ENCODE measurements at regions not wholly inside any gene's neighbourhood (a gene's known extent, or its start where the extent isn't known, plus 50 kb on each side); places are given as distances from the start of the nearest gene placed in this dataset.

DNA sequence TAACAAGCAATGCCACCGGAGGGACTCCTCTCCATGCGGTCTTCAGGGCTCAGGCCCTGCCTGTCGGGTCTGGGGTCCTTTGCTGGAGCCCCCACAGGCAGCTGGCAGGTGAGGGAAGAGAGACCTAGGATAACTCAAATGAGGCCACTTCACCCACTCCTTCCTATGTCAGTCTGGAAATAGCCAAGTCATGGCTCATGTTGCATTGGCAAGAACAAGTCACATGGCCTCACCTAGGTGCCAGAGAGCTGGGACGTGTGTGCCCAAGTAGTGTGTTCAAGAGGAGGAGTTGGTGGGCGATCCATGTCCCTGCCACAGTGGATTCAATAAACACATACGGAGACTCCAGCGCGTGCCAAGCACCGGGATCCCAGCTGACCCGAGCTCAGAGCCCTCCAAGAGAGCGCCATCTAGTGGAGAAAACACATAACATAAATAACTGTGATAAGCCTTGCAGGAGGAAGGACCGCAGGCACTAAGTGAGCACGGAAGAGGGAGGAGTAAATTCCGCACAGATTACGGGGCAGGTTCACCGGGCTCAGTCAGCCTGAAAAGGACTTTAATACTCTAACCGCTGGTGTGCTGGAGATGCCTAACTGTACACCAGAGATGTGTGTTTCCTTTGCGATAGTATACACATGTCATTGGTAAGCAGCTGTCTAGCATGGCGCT is 580.8 kb downstream of the CCDC171 start:
- peak in 1 of 2 donors; percentile 21 for DNase-seq

- no peak for DNase-seq
These were observed 581.5 kb downstream of the CCDC171 start for GRCh38 chr9:16134351-16134750.

DNA sequence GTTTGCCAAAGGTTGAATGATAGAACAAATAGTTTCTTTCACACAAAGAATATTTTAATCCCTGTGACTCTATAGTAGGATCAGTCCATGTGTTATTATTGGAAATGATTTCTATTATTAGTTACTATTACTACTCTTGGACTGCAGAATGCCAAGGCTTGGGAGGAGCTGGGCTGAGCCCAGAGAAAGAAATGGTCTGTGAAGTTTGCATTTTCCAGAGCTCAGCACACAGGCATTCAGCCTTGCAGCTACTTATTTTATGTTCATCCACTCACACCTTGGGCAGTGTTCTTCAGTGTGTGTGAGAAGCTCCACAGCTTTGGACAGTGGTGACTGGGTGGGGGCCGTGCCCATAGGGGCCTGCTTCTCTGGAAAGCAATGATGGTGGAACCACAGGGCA is 583.1 kb downstream of the CCDC171 start:
- DNase-seq: no peak

GRCh38 chr9:16136451-16136850 is 583.6 kb downstream of the CCDC171 start:
- DNase-seq: no peak

DNA sequence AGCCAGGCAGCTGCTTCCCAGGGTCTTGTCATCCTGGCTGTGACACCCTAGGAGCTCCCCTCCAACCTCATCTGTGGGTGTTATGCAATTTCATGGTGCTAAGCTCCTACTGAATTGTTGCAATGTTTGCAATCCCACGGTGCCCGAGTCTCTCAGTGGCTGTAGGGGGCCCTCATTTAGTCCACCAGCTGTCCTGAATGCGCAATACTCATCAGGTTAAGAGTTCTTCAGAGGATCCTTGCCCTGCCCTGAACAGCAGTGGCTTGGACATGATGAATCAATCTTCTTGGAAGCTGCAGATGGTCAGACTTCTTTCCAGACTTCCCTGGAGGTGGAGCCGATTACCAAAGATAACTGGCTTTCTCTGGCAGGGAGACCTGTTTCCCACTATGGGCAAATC is 584.1 kb downstream of the CCDC171 start:
- no peak for DNase-seq

- DNase-seq: no peak
These were observed 586.0 kb downstream of the CCDC171 start for GRCh38 chr9:16138561-16139491.

- no peak for DNase-seq
These were observed 586.9 kb downstream of the CCDC171 start for GRCh38 chr9:16139774-16140173.

DNA sequence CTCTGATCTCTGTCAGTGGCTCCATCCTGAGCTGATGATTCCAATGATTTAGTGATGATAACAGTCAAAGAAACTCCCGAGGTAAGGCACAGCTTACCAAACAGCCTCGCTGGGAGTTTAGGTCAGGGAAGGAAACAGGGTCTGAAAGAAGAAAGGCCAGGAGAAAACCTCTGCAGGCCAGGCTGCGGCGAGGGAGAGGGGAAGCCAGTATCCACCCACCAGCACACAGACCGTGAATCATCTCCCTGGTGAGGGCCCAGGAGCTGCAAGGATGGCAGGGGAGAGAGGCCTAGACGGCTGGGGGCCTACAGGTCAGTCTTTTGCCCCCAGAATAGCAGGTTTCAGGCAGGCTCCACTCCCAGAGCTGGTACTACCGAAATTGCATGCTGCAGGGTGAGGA is 590.5 kb downstream of the CCDC171 start:
- no peak for DNase-seq

DNA sequence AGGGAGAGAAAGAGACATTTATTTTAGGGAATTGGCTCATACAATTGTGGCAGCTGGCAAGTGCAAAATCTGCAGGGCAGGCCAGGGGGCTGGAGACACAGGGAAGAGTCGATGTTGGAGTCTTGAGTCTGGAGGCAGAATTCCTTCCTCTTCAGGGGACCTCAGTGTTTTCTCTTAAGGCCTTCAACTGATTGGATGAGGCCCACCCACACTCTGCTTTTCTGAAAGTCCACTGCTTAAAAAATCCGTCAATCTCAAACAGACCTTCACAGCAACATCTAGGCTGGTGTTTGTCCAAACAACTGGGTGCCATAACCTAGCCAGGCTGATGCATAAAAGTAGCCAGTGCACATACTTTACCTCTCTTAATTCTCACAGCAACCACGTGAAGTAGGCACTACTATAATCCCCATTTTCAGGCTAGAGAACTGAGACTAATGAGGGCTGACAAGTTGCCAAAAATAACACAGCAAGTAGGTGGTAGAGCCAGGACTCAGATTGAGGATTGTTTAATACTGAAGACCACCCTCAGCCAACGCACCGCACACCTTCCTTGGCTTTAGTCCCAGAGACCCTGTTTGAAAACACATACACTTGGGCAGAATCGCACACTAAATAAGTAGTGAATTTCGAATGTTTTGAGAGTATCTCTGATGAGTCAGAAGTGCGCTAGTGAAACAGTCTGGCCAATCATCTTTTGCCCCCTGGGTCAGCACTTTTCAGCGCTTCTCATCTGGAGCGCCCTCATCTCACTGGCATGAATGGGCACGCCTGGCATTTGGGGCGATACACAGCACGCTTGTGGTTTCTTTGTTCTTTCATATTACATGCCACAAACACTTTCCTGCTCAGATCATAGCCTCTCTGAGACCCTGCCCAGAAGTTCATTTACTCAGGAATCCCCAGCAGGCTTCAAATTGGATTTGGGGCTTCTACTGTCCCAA is 591.4 kb downstream of the CCDC171 start:
- no peak for DNase-seq

GRCh38 chr9:16145196-16145950 is 592.5 kb downstream of the CCDC171 start:
- DNase-seq: no peak

DNA sequence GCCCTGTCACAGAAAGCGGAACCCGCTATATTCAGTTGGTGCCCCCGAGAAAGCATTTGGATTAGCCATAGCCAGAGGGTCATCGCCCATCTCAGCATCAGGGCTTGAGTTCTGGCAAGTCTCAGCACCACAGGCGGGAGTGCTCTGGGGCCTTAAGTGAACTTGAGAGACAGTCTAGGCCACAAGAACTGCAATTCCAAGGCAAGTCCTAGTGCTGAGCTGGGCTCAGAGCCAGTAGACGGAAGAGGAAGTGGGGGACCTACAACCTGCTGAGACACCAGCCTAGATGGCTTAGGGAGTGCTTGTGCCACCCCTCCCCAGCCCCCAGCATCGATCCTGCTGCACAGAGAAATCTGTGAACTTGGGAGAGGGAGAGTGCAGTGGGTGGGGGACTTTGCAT is 594.9 kb downstream of the CCDC171 start:
- DNase-seq: no peak

DNA sequence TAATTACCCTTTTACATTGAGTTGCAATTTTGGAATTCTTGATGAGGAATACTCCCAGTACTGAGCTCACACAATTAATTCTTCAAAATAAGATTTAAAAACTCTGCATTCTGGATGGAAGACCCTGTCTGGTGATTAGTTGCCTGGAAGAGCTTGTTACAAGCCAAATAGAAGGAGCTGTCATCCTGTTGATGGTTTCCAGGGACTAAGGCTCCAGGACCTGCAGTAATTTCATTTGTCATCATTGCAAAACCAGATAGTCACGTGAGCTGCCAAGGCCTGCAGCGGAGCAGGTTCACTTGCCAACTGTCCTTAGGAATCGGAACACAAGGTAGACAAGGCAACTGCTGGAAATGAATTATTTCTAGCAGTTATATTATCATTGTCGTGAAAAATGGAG is 597.7 kb downstream of the CCDC171 start:
- DNase-seq: no peak

DNA sequence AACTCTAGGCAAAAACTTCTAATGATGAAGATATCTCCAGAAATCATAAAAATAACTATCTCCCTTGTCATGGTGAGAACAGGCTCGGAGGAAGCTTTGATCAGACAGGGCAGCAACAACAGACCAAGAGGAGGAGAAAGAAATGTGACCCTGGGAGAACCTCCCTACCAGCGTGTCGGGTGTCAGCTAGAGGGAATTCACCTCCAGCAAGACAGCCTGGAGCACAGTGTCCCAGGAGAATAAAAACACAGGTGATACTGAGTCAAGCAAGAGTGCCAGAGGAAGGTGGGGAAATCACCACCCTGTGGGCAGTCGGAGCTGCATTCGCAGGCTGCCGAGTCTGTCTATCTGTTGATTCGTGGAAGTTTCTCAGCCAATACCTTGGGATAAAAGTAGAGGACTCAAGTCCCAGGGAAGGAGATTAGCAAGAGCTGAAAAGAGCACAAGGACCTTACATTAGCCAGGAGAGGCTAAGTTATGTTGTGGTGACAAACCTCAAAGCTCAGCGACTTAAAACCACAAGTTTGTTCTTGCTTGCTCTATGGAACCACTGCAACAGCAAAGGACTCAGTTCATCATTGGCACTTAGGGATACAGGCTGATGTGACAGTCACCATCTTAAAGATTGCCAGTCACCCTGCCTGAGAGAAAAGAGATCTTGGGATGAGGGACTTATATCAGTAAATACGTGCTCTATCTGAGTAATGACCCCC is 598.3 kb downstream of the CCDC171 start:
- no peak for DNase-seq

DNA sequence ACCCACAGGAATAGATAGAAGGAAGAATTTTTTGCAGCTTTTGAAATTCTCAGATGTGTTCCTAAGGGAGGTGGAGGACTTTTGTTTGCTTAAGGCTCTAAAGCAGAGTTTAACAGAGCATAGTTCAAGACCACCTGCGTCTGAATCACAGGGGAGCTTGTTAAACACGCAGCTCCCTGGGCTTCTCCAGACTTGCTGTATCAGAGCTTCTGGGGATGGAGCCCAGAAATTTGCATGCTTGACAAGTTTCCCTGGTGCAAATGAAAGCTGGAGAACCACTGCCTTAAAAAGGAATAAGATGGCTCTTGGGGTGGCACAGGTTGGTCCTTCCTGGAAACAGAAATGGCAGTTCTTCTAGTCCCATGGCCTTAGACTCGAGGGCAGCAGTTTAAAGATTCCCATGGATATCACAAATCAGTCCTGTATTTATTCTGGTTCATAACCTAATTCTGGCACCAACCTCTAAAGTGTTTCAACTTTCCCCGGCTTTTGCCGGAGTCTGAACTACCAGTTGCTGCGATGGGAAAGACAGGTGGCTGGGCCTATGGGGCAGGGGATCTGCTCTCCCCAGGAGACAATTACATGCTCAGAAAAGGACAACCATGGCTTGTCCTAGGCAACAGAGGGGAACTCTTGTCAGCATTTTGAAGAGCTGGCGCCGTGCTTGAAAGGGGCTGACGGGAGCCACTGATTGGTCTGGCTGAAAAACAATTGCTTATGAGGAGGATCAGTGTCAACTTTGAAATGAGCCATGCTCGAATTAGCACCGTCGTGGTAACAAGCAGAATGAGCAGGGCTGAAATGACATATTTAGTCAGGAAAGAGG is 599.6 kb downstream of the CCDC171 start:
- DNase-seq: no peak

DNA sequence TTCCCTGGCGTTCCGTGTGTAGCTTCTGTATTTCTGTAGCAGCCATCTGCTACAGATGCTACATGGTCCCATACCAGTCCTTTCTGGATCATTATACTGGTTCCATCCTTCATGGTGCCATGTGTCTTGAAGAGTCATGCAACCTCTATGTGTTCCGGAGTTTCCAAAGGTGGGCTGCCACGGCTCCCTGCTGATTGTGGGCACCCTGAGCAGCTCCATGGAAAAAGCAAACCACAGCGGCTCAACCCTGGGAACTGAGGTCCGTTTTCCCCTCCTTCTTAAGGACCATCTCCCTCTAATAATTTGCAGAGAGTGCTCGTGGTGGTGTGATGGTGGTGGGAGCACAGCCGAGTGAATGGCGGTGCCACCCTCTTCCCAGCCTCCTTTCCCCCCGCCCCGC is 600.4 kb downstream of the CCDC171 start:
- no peak for DNase-seq

DNA sequence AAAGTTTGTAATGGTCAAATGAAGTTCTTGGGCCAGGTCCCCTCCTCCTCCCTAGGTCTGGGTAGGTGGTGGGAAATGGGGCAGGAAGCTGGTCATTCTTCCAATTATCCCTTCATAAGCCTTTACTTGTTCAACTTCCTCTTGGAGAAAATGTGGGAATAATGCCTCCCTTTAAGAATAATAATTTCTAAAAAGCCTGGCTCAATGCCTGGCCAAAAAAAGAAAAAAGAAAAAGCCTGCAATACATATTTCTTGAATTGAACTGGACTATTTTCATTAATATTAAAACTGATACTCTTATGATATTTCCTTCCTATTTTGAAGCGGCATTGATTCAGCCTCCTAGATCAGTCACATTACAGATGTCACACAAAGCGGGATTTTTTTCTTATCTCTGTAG is 600.9 kb downstream of the CCDC171 start:
- no peak for DNase-seq

GRCh38 chr9:16154521-16155078 is 601.8 kb downstream of the CCDC171 start:
- peak in 1 of 2 donors; percentile 55 for DNase-seq

DNA sequence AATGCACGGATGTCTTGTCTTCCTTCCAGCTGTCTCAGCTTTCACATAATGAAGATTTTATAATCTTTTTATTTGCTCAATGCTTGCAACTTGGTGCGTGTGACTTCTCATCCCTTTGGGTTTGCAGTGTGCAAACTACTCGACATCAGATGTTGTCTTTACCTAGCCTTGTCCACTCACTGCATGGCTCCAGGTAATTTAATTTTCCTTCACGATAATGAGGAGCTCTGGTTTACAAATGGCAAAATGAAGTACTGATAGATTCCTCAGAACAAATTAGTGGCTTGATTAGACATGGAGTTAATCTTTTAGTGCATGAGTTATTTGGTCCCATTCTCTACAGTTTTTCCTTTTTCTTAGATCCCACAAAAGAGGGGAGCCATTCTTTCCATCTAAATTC is 603.0 kb downstream of the CCDC171 start:
- DNase-seq: no peak

DNA sequence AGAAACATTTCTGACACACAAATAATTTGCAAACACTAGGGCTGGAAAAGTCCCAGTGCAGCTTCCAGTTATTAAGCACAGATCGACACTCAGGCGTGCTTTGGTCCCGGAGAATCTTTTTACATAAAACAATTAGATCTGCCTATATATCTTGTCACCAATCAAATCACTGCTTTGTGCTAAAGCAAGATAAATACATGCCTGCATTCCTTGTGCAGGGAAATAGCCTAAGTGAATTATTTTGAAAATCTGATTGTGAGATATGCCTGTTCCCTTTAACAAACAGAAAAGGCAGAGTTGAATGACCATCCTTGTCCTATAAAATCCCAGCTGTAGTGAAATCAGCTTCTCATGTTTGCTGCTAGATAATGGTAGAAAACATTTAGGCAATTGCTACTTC is 604.4 kb downstream of the CCDC171 start:
- DNase-seq: no peak

GRCh38 chr9:16157651-16158050 is 604.8 kb downstream of the CCDC171 start:
- no peak for DNase-seq
